Activated CD4-positive, alpha-beta T cell treated with anti-CD3 and anti-CD28 coated beads, Interleukin-2, amount 50 U/mL, for 1 hour (primary cell): ENCODE measurements at regions not wholly inside any gene's neighbourhood (a gene's known extent, or its start where the extent isn't known, plus 50 kb on each side); places are given as distances from the start of the nearest gene placed in this dataset.

ENCODE experiments used
- DNase-seq: peaks from one replicate; pipeline ENCODE4 v3.0.0-alpha.2; 2020

DNA sequence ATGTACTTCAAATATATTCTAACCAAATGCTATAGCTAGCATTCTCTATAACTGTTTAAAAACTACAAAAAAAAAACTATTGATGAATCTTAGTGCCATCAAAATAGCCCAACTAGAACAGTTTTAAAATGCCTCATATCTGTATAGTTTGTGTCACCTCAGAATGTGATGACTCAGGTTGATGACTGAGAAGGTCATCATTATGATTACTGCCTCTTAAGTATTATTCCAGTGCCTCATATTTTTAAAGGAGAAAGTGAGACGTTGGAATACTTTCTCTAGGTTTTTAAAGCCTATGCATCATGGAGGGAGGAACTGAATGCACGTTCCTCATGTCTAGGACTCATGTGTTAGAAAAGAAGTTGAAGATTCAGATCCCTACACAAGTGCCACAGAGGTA lies 88.2 kb downstream of the TMA16 start:
- DNase-seq: no peak

GRCh38 chr4:163587867-163588266 lies 93.4 kb downstream of the TMA16 start:
- no peak for DNase-seq

DNA sequence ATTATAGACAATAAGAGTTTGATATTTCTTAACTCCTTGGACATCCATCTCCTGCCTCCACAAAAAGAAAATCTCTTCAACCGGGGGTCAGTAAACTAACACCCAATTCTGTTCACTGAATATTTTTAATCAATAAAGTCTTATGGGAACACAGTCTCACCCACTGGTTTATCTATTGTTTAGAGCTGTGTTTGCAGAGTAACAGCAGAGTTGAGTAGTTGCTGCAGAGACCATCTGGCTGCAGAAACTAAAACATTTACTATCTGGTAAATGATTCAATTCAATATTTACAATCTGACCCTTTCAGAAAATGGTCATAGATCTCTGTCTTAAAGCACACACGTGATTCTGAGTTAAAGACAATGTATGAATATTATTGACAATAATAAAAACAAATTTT lies 94.0 kb downstream of the TMA16 start:
- DNase-seq: no peak

DNA sequence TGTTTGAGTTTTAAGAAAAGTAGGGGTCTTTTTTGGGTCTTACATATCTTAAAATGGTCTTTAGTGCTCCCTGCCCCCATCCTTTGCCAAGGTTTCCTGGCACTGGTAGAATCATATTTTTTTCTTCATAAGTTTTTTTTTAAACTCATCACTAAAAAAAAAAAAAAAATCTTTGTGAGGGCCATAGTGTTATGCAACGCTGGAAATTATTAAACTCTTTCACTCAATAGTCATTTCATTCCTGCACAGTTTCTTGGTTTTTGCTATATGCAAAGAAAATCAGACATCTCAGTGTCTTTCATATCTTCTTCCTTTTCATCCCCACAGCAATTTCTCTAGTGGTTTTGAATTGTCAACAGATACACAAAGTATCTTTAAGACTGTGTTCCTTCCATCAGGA lies 95.6 kb downstream of the TMA16 start:
- DNase-seq: no peak

GRCh38 chr4:163590619-163591264 lies 96.3 kb downstream of the TMA16 start:
- no peak for DNase-seq

- DNase-seq: no peak
These were observed 97.1 kb downstream of the TMA16 start for GRCh38 chr4:163591614-163592020.

GRCh38 chr4:163592212-163592611 lies 97.7 kb downstream of the TMA16 start:
- DNase-seq: no peak

DNA sequence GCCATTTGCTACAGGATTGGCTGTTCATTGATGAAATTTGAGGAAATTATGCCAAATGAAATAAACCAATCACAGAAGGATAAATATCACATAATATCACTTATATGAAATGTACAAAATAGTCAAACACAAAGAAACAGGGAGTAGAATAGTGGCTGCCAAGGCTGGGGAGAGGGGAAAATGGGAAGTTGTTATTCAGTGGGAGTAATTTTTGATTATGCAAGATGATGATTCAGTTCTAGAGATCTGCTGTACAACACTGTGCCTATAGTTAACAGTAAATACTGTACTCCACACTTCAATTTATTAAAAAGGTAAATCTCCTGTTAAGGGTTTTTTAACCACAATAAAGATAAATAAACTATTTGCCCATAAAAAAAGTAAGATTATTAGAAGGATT lies 101.1 kb downstream of the TMA16 start:
- no peak for DNase-seq

DNA sequence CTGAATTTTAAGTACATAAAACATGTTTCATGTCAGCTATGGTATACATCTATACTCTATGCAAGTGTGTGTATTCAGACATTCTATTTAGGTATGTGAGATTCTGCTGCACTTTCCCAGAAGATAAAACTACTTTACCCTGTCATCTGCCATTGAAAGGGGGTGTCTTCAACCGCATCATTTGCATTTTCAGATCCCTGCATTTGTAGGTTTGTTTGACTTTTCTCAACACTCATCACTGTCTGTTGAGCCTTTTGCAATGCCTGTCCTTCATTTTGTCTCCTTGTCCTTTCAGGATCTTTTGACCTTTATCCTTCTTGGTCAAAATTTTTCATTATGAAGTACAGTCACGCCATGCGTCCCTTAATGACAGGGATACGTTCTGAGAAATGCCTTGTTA lies 103.5 kb downstream of the TMA16 start:
- DNase-seq: no peak

DNA sequence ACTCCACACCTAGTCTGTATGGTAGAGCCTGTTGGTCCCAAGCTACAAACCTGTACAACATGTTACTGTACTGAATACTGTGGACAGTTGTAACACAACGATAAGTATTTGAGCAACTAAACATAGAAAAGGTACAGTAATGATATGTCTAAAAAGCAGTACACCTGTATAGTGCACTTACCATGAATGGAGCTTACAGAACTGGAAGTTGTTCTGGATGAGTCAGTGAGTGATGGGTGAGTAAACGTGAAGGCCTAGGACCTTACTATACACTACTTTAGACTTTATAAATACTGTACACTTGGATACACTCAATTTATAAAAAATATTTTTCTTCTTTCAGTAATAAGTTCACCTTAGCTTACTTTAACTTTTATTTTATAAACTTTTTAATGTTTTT lies 104.0 kb downstream of the TMA16 start:
- no peak for DNase-seq

DNA sequence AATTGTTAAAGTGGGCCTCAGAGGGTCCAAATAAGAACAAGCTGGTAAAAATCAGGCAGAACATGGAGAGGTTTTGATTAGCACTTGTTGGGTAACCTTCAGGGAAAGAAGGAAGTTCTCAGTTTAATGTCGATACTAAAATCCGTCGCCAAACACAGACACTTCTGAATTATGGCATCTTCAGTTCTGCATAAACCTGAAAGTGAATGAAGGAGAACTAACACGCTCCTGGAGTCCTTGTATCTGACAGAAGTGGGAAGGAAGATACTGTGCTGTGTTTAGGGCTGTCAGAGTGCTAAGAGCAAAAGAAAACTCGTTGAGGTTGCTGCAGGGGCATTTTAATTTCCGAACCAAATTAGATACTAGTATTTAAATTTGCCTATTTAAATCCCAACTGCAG lies 106.2 kb downstream of the TMA16 start:
- DNase-seq: no peak

- DNase-seq: no peak
These were observed 108.8 kb downstream of the TMA16 start for GRCh38 chr4:163603257-163603656.

- no peak for DNase-seq
These were observed 112.6 kb downstream of the TMA16 start for GRCh38 chr4:163606896-163607691.

GRCh38 chr4:163609019-163609418 lies 114.5 kb downstream of the TMA16 start:
- no peak for DNase-seq

DNA sequence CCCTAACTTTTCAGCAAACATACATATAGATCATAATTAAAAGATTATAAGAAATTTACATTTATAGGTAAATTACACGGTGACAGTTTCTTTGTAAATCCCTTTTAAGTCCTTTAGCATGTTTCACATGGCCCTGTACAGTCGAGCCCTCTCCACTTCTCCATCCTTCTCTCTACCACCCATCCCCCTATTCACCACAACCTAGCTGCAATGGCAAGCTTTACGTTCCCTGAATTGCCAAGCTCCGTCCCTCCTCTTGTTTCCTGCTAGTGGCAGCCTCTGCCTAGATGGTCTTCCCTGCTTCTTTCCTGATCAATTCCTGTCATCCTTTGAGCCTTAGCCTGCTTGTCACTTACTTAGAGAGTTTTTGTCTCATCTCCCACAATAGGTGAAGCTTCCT lies 116.2 kb downstream of the TMA16 start:
- no peak for DNase-seq

DNA sequence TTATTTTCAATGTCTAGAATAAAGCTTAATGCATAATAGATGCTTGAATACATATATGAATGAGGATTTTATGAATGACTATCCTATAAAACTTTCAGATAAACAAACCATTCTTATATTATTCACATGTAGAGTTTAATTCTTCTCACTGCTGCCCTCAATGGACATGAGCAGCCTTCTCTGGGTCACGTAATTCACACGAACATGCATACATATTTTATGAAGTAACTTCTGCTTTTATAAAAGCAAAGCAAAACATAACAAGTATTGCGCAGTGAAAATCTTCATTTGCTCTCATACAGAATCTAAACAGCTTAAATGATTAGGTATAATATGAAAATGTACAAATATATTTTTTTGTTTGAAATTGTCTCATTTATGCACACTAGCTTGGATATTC lies 116.7 kb downstream of the TMA16 start:
- no peak for DNase-seq

DNA sequence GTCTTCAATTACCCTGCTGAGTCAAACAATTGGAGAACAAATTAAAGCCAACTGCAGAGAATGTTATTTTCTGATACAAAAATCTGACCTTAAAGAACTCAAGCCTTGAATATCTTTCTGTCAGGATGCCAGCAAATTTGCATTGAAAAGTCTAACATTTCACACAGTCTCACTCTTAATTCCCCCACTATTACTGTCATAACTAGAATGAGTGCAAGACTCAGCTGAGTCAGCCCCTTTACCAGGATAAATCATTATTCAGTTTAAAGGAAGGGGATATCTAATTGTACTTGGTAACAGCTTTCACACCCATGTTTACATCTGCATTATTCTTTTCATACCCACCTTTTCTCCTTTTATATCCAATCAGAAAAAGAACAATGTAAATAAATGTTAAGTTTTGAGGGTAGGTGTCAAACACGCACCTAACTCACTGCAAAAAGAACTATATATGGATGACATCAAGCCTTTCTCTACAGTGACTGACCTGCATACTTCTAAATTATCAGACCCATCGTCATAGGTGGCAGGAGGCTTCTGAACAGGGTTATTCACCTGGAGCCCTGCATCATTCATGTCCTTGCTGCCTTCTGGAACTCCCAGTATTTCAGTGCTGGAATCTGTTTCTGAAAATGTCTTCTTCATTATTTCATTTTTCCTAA lies 117.4 kb downstream of the TMA16 start:
- DNase-seq: no peak

DNA sequence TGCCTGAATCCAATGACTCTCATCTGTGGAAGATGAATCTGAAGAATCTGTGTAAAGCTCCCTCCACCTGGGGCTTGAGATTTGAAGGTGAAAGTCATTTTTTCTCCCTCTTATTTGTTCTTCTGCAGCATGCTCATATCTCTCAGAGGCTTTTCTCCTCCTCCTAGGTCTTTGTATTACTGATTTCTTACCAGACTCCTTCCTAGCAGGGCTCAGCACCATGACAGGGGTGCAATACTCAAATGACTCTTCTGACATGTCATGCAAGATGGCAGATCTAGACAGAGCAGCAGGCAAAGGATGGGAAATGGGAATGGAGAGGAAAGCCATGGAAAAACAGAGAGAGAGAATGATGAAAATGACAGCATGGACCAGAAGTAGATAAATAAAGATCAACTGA lies 118.3 kb downstream of the TMA16 start:
- DNase-seq: no peak

DNA sequence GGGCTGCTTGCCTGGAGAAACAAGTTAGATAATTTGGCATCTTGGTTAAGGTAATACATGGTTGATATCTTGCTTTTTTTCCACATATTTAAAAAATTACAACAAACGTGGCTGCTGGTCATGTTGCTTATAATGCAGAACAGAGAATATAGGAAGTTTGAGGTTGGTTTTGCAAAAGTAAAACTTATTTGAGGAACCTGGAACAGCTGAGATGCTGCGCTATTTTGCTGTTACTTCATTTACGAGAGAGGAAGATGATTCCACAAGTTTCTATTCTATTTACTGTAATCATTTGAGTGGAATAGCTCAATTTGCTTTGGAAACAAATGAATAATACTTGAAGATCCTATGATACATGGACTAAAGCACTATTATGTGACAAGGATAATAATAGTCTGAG lies 118.9 kb downstream of the TMA16 start:
- no peak for DNase-seq

DNA sequence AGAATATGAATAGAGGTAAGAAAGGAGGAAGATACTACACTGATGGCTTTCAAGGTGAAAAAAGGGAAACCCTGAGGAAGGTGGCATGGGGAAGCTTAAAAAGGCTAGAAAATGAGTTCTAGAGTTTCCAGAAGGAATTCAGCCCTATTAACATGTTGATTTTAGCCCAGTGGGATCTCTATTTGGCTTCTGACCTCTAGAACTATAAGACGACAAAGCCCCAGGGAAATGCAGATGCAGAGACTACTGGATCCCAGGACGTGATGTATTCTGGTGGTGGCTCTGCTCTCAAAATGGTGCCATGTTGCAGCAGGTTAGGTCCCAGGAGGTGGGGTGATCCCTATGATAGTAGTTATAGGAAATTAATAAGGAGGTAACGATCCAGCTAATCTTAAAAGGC lies 120.4 kb downstream of the TMA16 start:
- no peak for DNase-seq

GRCh38 chr4:163618845-163619244 lies 124.4 kb downstream of the TMA16 start:
- no peak for DNase-seq

GRCh38 chr4:163620738-163621137 lies 126.2 kb downstream of the TMA16 start:
- DNase-seq: no peak

DNA sequence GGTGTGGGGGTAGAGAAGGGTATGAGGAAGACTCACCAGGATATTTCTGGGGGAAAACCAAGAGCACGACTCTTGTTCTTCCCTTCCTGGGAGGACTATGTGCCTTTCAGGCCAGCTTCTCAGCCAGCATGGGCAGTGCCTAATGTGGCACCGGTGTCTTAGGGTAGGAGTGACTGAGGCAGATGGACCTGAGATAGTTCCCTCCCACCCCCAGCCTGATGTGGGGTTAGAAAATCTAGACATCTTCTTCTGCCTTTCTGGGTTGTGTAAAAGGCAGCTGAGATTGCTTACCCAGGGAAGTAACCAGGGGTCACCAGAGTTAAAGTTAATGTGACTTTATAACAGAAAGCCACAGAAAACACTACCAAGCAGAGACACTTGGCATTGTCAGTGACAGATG lies 127.3 kb downstream of the TMA16 start:
- DNase-seq: no peak

- no peak for DNase-seq
These were observed 128.0 kb downstream of the TMA16 start for GRCh38 chr4:163622379-163623035.
